ENCODE measurements at regions not wholly inside any gene's neighbourhood (a gene's known extent, or its start where the extent isn't known, plus 50 kb on each side); places are given as distances from the start of the nearest gene placed in this dataset.
A peak's percentile ranks its signal among the peaks of the same experiment; 100 is the strongest.

GRCh38 chr15:85891470-85891869, 96.7 kb upstream of the KLHL25 start:
- TF ChIP-seq, protein P1, sequence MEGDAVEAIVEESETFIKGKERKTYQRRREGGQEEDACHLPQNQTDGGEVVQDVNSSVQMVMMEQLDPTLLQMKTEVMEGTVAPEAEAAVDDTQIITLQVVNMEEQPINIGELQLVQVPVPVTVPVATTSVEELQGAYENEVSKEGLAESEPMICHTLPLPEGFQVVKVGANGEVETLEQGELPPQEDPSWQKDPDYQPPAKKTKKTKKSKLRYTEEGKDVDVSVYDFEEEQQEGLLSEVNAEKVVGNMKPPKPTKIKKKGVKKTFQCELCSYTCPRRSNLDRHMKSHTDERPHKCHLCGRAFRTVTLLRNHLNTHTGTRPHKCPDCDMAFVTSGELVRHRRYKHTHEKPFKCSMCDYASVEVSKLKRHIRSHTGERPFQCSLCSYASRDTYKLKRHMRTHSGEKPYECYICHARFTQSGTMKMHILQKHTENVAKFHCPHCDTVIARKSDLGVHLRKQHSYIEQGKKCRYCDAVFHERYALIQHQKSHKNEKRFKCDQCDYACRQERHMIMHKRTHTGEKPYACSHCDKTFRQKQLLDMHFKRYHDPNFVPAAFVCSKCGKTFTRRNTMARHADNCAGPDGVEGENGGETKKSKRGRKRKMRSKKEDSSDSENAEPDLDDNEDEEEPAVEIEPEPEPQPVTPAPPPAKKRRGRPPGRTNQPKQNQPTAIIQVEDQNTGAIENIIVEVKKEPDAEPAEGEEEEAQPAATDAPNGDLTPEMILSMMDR (IDR thresholded peaks at IDR 0.05; ENCODE audit: insufficient read depth, low read length, severe bottlenecking), result no peak
- FAIRE-seq (no peak), DNase-seq (ENCODE audit: low read depth) (no peak)
- no peak overlapping the region for H3K4me3 ChIP-seq (ENCODE audit: low read depth, low read length)
- H3K27me3 ChIP-seq (ENCODE audit: control insufficient read depth, insufficient read depth, low read length), result no peaks in the 10 kb centered on the region
- H3K36me3 ChIP-seq (ENCODE audit: control insufficient read depth, insufficient read depth, low read length), result no peaks in the 10 kb centered on the region

DNA sequence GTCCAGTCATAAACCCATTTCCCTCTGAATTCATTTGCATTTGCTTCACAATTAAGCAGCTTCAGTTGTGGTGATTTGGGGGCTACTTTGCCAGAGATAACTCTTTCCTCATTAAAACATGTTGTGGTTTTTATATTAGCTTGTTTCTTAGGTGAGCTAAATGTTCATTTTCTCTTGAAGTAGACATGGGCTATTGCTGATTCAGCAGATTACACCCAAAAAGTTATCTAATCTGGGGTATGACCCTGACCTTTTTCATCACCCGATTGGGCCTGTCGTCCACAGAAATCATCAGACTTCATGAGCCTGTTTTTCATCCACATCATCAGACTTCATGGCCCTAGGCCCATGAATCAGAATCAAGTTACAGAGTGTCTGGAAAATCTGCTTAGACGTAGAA, 97.5 kb upstream of the KLHL25 start:
- H3K27me3 ChIP-seq (ENCODE audit: control insufficient read depth, insufficient read depth, low read length), result no peaks in the 10 kb centered on the region
- FAIRE-seq, result no peak
- DNase-seq (ENCODE audit: low read depth), result no peak
- TF ChIP-seq, protein P1 (IDR thresholded peaks at IDR 0.05; ENCODE audit: insufficient read depth, low read length, severe bottlenecking), result no peak
- no peak overlapping the region for H3K4me3 ChIP-seq (ENCODE audit: low read depth, low read length)
- no peaks in the 10 kb centered on the region for H3K36me3 ChIP-seq (ENCODE audit: control insufficient read depth, insufficient read depth, low read length)

DNA sequence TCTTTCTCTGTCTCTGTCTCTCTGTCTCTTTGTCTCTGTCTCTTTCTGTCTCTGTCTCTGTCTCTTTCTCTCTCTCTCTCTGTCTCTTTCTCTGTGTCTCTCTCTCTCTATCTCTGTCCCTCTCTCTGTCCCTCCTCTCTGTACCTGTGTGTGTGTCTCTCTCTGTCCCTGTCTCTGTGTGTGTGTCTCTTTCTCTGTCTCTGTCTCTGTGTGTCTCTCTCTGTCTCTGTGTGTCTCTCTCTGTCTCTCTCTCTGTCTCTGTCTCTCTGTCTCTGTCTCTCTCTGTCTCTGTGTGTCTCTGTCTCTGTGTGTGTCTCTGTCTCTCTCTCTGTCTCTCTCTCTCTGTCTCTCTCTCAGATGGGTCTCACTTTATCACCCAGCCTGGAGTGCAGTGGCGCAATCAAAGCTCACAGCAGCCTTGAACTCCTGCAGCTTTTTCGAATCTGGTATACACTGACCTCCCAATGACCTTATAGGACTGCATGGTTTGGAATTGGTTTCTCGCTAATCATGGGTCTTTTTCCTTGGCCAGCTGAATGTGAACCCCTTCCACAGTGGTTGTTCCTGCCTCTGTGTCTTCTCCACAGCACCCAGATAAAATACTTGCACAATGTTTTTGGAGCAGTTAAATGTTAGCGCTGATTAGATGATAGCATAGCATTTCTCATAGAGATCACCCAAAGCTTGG, 102.6 kb upstream of the KLHL25 start:
- TF ChIP-seq, protein P1 (IDR thresholded peaks at IDR 0.05; ENCODE audit: insufficient read depth, low read length, severe bottlenecking), result no peak
- no peak overlapping the region for H3K4me3 ChIP-seq (ENCODE audit: low read depth, low read length)
- no peaks in the 10 kb centered on the region for H3K27me3 ChIP-seq (ENCODE audit: control insufficient read depth, insufficient read depth, low read length)
- FAIRE-seq (peak; percentile 96), DNase-seq (ENCODE audit: low read depth) (no peak)
- no peaks in the 10 kb centered on the region for H3K36me3 ChIP-seq (ENCODE audit: control insufficient read depth, insufficient read depth, low read length)

- DNase-seq (ENCODE audit: low read depth) (no peak), FAIRE-seq (no peak)
- H3K36me3 ChIP-seq (ENCODE audit: control insufficient read depth, insufficient read depth, low read length), result no peaks in the 10 kb centered on the region
- TF ChIP-seq, protein P1 (IDR thresholded peaks at IDR 0.05; ENCODE audit: insufficient read depth, low read length, severe bottlenecking), result no peak
- no peaks in the 10 kb centered on the region for H3K27me3 ChIP-seq (ENCODE audit: control insufficient read depth, insufficient read depth, low read length)
- no peak overlapping the region for H3K4me3 ChIP-seq (ENCODE audit: low read depth, low read length)
Observed at GRCh38 chr15:85897895-85898717, 103.4 kb upstream of the KLHL25 start.

GRCh38 chr15:85899927-85900326, 105.2 kb upstream of the KLHL25 start:
- no peak overlapping the region for H3K4me3 ChIP-seq (ENCODE audit: low read depth, low read length)
- no peaks in the 10 kb centered on the region for H3K36me3 ChIP-seq (ENCODE audit: control insufficient read depth, insufficient read depth, low read length)
- no peak for FAIRE-seq
- no peaks in the 10 kb centered on the region for H3K27me3 ChIP-seq (ENCODE audit: control insufficient read depth, insufficient read depth, low read length)
- DNase-seq (ENCODE audit: low read depth), result no peak
- TF ChIP-seq, protein P1 (IDR thresholded peaks at IDR 0.05; ENCODE audit: insufficient read depth, low read length, severe bottlenecking), result no peak

All from bronchial epithelial cell (primary cell).